ENCODE measurements at regions not wholly inside any gene's neighbourhood (a gene's known extent, or its start where the extent isn't known, plus 50 kb on each side); places are given as distances from the start of the nearest gene placed in this dataset.

DNA sequence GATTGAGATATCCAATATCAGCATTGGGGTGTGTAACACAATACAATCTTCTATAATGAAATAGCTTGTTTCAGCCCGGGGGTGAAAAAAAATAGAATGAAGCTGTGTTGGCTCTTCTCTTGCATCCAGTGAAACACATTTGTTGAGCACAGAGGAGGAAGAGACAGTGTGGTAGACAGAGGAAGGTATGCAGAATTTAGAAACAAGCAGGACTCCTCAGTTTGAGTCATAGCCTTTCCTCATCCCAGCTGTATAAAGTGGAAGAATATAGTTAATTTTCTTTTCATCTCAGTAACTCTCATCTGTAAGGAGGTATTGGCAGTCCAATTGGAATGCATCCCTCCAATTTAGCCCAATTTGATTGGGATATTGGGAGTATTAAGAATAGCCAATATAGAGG is 302.2 kb upstream of the VLDLR start:
- no peak for DNase-seq

DNA sequence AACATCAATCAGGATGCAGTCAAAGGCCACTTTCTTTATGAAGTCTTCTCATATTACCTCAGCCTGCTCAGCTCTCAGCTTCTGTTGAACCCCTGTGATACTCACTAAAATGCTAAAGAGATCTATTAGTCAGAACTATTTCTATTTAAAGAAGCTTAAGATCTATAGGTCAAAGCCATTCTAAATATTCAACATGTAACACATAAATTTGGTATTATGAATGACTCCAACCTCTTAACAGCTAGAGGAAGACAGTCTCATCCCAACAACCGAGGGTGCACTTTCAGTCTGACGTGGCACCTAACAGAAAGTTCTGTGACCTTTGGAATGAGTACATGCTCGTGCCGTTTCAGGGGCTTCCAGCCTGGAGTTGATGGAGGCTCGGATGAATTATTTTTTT is 301.5 kb upstream of the VLDLR start:
- no peak for DNase-seq

DNA sequence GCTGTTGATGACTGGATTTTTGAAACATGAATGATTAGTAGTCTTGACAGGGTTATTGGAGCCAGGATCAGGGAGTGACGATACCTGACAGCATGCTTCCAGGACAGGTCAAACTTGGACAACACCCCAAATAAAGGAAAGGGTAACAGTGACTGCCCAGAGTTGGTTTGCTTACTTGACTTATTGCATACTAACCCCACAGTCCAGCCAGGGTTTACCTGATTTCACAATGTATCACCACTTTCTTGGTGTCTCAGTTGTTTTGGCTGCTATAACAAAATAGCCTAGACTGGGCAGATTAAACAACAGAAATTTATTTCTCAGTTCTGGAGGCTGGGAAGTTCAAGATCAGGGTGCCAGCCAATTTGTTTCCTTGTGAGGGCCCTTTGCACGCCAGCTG is 301.0 kb upstream of the VLDLR start:
- DNase-seq: no peak

DNA sequence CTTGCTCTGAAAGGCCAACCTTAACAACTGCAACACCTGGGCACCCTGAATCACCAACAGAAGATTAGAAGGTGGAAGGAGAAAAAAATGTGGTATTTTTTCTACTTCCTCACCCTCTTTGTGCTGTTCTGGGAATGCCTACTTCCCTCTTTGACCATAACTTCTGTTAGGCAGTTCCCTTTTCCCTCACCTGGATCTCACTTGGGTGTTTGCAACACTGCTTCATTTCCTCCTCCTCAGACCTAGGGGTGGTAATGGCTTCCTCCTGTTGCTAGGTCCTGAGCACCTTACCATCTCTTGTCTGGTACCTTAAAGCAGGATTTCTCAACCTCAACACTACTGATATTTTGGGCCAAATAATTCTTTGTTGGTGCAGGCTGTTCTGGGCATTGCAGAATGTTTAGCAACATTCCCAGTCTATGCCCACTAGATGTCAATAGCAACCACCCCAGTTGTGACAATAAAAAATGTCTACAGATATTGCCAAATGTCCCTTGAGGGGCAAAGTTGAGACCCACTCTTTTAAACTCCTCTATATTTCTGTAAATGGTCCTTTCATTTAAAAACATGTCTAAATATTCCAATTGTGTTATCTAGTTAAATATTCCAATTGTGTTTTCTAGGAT is 300.0 kb upstream of the VLDLR start:
- DNase-seq: no peak

DNA sequence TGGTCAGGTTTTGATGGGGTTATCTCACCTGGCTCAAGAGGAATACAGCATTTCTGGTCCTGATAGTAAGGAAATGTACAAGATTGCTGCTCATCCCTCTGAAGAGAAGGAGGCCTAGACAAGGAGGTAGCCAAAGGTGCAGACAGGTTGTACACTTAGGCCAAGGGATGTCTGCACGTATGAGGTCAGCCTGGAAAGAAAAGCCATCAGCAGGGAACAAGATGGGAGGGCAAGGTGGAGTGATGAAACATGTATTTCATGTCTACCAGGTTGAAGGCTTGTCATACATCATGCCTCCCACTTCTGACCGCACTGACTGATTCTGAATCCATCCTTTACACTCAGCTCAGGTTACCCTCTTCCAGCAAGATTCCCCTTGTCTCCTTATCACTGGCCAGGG is 296.8 kb upstream of the VLDLR start:
- DNase-seq: no peak

DNA sequence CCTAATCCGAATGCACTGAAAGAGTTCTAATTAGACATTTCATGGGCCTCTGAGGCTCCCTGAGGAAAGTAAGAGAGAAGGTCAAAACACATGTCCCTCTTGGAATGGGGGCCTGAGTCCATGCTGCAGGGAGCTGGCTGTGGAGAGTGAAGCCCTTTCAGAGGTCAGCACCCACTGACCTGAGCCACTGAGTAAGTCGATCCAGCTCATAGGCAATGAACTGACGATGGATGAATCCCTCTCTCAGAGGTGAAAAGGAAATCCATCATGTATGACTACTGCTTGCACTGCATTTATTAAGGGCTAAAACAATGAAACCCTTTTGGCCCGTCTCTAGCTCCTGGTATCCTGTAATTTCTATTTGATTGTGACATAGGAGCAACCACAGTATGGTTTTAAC is 288.9 kb upstream of the VLDLR start:
- no peak for DNase-seq

DNA sequence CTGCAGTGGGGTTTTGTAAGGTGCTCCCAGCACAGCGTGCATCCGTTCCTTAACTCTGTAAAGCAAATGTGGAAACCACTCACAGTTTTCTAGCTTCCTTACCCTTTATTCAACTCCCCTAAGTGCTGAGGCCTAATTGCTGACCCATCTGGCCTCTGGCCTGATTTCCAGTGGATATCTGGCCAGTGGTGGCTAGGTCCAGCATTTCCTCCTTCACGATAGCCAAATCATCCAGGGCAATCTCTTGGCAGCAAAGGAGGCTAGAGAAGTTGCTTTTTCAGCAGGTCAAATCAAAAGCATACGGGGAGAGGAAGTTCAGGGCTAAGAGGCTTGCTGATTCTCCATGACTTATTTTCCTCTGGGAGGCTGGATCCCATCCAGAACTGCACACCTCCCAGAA is 286.3 kb upstream of the VLDLR start:
- no peak for DNase-seq

DNA sequence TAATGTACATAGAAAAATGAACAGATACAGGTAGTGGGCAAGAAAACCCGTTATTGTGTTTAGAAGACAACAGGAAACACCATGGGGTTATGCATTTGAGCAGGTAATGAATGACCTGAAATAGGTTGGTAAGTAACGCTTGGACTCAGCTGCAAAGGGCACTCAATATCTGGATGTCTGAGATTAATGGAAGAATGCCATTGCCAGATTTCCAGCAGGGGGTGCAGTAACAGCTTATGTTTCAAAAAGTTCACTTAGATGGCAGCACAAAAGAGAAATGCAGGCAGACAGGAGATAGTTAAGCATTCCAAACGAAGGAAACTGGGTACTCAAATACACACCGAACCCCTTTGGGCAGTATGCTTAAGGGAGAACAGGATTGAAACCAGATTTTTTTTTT is 285.5 kb upstream of the VLDLR start:
- no peak for DNase-seq

DNA sequence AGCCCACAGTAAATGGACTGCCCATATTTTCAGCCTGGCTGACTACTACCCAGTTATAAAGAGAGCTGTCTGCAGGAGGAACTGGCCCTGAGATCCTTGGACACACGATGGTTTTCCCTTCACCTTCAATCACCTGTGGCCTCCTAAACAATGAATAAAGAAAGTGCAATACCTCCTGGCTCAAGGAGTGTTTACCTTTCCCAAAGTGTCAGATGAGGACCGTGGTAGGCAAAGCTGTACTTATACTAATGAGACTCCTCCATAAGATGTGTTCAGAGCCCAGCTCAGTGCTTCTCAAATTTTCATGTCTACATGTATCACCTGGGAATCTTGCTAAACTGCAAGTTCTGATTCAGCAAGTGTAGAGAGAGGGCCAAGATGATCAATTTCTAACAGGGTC is 284.5 kb upstream of the VLDLR start:
- no peak for DNase-seq

DNA sequence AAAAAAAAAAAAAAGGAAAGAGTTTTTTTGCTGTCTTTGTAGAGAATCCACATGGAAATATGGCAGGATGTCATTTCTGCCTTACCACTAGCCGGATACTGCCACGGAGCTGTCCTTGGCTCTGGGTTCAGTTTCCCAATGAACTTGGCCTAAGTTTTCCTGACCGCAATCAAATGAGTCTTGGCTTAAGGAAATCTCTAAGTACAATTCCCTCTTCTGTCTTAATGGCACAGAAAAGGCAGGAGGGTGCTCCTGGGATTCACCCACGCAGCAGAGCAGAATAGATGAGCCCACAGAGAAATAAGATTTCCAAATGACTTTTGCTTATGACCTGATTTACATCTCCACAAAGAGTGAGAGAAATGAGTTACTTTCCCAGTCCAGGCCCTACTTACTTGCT is 284.0 kb upstream of the VLDLR start:
- no peak for DNase-seq

DNA sequence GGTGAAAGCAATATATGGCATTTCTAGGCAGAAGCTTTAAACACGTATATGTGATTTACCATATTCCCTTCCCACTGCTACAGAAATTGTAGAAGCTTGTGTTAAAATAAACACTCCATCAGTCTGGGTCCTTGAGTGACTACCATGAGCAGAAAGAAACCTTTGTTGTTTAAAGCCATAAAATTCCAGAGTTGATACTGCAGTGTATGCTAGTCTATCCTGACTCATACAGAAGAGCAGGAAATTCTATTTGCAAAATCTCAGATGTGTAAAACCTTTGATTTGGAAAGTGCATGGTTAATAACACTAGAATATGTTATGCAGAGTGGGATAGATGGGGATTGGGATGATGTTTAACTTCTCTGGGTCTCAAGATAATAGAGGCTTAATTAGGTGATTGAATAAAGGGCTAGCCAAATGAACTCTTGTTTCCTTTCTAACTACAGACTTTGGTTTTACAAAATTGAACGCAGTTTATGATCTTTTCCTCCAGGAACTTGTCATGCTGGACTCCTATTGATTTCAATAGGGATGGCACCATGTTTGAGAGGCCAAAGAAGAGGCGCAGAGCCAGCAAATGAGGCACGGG is 282.7 kb upstream of the VLDLR start:
- no peak for DNase-seq

DNA sequence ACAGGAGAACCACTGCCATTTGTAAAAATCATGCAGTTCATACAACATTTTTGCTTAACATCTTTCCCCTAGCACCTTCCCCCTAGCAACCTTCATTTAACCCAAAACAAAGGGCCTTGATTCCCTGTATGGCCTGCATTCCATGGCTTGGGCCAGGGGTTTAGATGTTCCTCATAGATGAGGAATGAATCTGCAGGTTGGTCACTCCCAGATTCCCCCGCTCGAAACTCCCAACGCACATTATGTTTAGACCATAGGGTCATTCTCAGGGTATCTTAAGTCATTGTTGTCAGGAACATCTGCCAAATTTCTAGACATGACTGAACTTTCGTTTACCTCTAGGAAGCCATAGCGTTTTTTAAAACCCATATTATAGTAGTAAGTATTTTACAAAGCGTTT is 282.2 kb upstream of the VLDLR start:
- no peak for DNase-seq

DNA sequence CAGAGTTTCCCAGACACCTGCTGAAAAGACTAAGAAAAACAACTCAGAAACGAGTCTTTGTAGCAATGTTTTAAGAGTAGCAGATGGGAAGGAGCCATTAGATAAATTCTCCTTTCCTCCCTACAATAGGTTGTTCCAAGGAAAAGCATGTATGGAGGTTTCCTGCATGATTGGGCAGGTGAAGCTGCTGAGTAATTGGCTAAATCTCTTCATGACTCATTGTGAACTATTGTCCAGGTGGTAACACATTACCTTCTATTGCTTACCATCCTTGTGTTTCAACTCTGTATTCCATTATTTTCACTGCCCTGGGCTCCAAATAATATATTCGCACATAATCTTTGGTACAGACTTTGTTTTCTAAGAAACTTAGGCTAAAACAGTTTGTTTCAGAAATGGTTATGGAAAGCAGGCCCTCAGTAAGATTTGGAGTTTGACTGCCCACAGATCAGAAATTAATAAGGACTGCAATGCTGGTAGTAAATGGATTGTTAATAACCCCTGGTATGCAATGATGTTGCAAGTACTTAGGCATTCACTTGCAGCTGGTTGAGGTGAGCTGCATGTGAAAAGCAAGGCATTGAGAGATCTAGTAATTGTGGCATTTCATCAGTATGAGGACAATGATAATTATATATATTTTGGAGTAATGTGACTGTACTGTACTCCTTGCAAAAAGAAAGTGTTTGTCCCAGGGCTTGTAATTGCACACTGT is 281.4 kb upstream of the VLDLR start:
- DNase-seq: no peak

DNA sequence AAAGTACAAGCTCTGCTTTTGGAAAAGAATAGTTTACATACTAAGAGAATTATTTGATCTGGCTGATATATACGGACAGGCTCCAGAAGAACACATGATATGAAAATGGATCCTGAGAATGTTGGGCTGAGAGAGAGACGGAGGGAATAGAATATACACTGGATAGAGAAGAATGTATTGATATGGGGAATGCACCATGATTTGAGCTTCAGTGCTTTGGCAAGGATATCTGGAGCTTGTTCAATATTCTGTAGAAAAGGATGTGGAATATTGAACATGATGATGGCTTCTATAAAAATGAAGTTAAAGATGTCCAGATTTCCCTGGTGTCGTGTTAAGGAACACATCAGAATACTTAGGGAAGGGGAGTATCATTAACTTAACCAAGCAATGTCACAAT is 280.5 kb upstream of the VLDLR start:
- DNase-seq: no peak

DNA sequence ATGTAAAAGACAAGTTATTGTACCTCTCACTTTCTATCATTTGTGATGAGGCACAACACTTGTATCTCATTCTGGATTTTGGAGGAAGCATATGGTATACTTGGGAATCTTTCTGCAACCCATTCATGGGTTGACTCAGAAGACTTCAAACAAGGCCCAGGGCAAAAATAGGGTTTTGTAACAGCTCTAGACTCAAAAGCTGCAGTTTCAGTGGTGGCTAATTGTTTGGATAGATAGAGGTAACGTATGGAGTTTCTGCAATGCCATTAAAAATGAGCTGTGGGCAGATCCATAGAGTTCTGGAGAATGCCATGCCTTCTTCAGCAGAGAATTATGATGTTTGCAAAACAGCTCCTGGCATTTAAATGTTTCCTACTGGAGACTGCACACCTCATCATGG is 279.6 kb upstream of the VLDLR start:
- no peak for DNase-seq

DNA sequence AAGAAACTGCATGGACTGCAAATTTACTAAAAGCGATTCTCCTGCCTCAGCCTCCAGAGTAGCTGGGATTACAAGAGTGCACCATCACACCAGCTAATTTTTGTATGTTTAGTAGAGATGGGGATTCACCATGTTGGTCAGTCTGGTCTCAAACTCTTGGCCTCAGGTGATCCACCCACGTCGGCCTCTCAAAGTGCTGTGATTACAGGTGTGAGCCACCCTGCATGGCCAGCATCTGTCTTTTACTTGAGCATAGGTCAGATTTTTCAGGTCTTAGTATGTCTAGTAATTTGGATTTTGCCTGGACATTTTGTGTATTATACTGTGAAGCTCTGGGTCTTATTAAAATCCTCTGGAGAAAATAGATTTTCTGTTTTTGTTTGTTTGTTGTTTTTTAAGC is 277.8 kb upstream of the VLDLR start:
- DNase-seq: no peak

DNA sequence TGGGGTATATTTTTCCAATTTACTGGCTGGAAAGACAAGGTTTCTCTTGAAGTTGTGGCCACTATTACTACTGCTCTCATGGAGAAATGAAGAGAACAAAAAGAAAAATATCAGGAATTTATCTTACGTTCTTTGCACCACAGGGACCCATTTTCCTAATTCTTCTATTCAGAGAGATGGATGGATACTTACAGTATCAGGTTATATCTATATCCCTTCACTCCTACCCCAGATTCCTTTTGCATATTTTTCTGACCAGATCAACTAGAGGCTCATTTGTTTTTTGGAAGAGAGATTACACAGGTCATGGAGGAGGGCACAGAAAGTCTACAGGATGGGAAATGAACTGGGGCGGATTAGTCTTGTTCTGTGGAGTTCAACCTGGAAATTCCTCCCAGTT is 277.2 kb upstream of the VLDLR start:
- no peak for DNase-seq

DNA sequence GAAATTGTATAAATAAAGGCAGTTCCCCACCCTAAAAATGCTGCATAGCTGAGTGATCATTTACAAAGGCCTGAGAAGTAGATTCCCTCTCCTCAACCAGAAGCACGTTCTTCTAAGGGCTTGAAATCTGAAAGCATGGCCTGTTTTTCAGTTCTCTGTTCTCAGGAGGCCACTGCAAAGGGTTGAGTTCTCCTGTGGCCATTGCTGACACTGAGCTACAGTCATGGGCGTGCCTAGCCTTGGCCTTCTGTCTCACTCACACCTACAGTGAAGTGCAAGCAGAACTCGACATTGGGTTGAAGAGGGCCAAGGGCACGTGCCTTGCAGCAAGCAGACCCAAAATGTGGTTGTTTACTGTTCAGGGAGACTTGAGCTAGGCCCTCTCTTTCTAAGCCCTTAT is 276.6 kb upstream of the VLDLR start:
- DNase-seq: no peak

DNA sequence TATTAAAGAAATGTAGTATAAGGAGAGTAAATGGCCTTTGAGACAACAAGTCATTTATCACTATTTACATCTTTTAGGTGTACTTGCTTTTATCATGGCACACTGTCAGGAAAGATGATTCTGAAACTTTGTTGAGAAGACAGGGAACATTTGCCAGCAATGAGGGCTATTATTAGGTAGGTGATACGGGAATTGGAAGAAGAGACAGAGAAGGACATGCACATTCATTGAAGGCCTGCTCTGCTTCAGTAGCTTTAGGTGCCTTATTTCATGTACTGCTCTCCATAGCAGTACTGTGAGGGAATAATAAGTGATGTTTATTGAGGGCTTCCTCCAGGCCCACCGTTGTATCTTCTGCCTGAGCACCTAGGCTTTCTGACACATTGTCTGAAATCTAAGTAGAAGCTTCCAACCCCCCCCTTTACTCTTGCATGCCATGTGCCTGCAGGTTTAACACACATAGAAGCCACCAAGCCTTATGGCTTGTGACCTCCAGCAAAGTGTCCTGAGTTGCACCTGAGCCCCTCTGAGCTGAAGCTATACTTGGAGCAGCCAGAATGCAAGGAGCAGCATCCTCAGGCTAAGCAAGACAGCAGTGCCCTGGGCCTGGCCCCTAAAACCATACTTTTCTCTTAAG is 275.2 kb upstream of the VLDLR start:
- DNase-seq: no peak

DNA sequence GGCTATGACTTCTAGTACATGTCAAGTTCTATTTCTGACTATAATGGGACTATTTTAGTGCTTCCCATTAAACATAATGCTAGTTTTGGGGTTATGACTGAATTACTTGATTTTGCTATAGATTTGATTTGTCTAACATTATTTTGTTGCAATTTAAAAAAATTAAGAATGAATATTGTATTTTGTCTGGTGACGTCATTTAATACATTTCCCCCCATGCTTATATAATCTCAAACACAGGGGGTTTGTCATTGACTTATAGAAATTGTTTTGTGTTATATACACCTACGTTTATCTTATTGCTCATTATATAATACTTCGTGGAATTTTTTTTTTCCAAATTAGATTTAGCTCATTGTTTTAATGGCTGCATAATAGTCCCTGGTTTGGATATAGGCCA is 270.3 kb upstream of the VLDLR start:
- no peak for DNase-seq

DNA sequence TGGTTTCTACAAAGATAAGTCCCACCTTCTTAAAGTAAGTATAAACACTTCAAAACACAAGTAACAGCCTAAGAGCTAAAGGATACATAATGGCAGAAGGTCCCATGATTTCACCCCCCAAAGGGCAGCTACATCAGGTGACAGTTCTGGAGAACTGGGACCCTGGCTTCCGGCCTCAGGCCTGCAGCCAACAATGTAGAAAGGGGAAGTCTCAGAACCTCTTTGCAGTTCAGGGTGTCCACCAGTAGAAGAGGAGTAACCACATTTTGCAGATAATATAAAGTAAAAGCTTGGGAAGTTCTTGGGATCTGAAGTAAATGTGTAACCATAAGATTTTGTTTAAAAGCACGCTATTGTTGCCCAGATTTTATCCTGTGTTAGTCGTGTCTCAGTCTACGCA is 267.4 kb upstream of the VLDLR start:
- DNase-seq: no peak

DNA sequence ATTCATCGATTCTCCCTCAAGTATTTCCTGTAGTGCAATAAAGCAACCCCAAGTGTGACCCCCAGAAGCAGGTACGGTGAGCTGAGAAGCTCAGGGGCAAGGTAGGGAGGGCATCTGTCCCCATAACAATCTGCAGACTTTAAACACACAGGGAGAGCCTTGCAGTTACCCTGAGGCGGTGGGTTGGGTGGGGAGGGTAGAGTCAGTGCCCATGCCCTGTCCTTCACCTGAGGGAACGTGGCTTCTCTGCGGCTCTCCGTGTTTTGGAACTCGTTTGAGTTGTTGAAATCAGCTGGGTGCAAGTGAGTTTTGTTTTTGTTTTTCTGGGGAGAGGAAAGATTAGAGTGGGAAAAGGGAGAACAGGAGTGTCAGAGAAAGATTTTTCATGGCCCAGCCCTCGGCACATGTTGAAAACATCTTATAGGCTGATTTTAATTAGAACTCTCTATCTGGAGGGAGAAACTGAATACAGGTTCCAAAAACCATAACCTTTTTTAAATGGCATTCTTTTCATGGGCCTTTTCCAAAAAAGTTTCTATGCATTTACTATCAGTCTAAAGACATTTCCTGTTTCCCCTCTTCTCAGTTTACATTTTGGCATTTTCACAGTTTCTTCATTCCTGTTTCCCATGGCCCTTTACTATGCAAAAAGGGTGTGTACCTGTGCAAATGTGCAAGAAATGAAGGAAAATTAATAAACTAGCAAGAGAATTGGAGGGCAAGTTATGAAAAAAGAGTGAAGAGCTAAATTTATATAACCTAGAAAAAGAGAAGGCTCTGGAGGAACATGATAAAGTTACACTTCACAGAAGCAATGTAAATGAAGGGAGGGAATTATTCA is 266.5 kb upstream of the VLDLR start:
- no peak for DNase-seq

DNA sequence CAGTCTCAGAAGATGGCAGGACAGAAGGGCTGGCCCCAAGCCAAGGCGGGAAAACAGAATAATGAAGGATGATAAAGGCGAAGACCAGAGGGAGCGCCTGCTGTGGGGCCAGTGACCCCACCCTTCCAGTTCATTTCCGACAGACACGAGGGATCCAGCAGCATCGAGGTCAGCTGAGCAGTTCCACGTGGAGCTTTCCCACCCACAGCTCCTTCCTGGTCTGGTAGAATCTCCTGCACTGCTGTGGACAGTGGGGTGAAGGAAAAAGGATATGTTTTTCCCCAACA is 265.9 kb upstream of the VLDLR start:
- no peak for DNase-seq
